NCI-H82 (cell line): ENCODE measurements at regions not wholly inside any gene's neighbourhood (a gene's known extent, or its start where the extent isn't known, plus 50 kb on each side); places are given as distances from the start of the nearest gene placed in this dataset.
"Not testable (repeated sequence)": the region's sequence is repeated elsewhere in the genome, so short reads cannot be mapped to it uniquely, and the experiment has no call there.

ENCODE experiments used
- DNase-seq: peaks from one replicate; lab custom pipeline; 2025; lab: John Stamatoyannopoulos, UW

DNA sequence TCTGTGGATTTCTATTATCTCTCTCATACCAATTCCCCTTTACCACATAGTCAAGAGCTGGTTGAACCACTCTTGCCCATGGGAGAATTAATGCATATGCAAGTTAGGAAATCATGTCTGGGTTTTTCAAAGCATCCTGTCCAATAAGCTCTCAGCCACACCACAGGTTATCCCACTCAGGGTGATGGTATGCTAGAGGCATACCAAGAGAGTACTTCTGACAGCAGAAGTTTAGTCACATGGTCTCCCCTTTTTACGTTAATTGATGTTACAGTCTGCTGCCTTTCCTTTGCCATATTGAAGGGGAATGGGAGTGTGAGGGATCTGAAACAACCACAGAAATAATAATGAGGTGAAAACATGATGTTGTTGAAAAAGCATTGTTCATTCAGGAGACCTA lies 135.8 kb upstream of the PBX1 start:
- no peak for DNase-seq

DNA sequence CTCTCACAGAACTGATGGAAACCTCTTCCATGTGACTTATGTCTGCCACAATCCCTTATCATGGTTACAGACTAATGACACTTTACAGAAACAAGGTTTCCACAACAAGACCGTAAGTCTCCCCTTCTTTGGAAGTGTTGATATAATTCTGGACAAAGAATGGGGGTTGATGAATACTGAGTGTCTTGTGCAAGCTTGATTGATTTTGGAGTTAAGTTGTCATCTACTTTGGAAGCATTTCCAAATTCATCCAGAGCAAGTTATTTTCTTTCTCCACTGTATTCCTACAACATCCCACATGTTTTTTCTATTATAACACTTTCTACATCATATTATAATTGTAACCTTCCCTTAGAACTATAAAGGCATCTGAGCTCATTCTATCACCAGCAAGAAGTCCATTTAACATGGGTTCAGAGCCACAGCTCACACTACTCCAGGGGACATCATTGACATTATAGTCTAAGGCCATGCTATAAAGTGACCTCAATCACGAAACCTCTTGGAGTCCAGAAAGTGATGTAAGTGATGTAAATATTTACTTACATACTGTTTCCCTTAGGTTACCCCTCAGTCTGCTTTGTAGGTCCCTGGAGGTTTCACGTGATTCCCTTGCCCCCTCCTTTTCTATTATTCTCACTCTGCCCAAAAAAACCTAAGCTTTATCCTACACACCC lies 125.7 kb upstream of the PBX1 start:
- no peak for DNase-seq

DNA sequence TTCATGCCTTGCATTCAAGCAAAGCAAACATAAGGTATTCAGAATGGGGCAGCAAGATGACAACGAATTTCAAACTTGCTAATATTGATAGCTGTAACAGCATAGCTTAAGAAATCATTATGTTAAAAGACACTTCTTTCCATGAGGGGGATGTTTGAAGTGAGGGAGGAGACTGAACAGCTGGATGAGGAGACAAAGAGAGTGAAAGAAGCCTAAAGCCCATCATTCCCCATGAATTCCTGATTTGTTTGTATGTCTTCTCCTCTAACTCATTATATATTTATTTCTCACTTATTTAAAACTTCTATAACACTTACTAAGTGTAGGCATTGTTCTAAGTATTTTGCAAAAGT lies 125.2 kb upstream of the PBX1 start:
- DNase-seq = no peak

DNA sequence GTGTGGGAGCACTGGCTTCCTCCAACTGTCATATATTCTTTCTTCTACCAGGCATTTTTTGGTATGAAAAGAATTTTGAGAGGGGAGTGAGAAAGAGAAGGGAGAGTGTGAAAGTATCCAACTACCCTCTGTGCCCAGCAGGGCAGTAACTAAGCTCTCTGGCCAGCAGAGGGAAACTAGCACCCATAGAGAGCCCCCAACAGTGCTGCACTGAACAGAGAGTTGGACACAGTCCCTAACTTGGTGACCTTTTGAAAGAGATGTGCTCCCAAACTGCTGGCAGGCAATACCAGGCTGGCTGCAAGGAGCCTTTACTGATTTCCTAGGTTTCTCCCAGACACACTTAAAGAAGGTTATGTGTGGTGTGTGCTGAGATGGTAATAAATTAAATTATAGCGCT lies 118.8 kb upstream of the PBX1 start:
- peak; percentile 46 for DNase-seq

DNA sequence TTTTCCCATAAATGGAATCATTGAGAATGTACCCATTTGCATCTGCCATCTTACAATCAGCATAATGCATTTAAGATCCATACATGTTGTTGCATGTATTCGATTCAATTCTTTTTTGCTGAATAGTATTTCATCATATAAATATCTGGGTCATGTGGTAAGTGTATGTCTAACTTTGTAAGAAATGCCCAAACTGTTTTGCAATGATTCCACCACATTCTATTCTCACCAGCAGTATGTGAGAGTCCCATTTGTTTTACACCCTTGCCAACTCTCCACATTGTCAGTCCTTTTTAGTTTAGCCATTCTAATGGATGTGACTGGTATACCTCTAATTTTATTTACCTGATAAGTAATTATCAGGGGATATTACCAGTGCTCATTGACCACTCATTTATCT lies 115.8 kb upstream of the PBX1 start:
- DNase-seq = no peak

DNA sequence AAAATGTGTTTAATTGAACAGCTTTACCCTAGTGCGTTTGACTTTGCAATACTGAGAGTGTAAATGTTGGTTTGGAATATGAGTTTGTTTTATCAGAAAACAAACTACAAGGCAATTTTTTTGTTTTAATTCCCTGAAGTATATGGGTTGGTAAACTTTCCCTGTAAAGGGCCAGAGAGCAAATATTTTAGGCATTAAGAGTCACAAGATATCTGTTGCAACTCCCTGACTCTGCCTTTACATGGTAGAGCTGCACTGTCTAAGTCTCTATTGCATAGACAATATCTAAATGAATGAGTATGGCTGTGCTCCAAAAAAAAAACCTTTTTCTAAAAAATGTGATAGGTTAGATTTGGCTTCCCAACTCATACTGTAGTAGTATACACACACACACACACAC lies 115.1 kb upstream of the PBX1 start:
- DNase-seq = no peak

DNA sequence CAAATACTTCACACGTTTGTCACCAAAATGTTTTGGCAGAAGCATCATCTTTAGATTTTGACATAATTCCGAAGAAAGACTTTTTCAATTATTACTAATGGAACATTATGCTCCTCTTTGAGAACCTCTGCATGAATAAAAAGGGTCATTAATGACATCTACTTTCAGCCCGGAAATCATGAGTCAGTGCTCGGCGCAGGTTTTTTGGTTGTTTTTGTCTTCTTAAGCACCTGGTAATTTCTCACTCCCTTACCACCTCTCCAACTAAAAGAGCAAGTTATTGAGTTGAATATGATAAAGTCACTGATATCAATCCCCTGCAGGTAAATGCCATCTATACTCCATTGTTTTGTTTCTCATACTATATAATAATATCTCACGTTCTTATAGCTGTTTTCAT lies 113.0 kb upstream of the PBX1 start:
- no peak for DNase-seq

DNA sequence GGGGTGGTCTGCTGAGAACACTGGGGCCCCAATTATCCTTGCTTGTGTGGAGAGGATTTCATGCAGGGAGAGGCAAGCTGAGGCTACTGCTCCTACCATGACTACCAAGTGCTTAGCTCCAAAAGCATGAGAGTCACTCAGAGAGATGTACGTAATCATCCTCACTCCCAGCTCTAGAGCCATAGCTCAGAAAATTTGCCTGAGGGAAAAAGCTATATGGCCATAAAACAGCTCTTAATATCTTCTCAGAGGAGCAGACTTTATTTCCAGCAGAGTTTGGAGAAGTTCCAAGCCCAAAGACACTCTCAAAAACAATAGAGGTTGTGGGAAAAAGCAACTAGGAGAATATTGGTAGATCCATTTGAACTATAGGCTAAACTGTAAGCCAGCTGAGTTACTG lies 106.4 kb upstream of the PBX1 start:
- no peak for DNase-seq

DNA sequence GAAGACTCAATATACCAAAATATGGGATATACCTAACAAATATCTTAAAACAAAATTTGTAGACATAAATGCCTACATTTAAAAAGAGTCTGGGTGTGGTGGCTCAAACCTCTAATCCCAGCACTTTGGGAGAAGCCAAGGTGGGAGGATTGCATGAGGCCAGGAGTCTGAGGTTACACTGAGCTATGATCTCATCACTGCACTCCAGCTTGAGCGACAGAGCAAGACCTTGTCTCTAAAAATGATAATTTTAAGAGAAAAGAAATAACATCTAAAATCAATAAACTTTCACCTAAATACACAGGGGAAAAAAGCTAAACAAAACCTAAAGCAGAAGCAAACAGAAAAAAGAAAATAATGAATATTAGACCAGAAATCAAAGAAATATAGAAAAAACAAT lies 102.7 kb upstream of the PBX1 start:
- no peak for DNase-seq

DNA sequence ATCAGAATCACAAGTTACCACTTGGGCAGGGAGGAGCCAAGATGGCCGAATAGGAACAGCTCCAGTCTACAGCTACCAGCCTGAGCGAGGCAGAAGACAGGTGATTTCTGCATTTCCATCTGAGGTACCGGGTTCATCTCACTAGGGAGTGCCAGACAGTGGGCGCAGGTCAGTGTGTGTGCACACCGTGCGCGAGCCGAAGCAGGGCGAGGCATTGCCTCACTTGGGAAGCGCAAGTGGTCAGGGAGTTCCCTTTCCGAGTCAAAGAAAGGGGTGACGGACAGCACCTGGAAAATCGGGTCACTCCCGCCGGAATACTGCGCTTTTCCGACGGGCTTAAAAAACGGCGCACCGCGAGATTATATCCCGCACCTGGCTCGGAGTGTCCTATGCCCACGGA lies 99.8 kb upstream of the PBX1 start:
- not testable (repeated sequence) for DNase-seq

DNA sequence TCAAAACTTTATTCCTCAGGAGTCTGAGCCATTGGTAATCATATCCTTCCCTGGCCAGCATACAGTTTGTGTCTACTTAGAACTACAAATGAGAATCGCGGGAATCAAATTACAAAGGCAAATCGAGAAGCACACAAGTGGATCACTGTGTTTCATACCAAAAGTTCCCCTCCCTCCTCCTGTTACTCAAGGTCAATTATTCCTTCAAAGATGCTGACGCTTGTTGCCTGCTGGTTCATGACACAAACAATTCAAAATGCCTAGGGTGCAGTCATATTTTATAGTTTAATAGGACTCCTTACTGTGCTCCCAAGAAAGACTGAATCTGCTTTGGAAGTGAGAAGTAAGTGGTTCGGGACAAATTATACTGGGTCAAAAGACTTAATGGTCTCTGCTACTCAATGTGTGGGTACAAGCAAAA lies 93.0 kb upstream of the PBX1 start:
- DNase-seq = no peak

DNA sequence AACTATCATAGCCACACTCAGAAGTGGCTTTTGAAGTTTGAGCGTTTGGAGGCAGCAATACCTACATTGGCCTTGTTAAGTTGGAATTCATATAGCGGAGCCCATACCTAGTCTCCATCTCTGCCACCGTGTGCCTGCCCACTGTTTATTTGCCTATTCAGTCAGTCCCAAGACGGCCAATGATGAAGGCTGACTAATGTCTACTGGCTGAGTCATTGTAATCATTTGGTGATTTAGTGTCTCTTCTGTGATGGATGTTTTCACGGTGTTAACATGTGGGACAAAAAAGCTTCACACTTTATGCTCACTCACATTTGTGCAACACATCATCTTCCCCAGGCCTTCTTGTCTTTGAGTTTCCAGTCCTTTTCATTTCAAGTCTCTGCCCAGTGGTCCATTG lies 92.6 kb upstream of the PBX1 start:
- no peak for DNase-seq

DNA sequence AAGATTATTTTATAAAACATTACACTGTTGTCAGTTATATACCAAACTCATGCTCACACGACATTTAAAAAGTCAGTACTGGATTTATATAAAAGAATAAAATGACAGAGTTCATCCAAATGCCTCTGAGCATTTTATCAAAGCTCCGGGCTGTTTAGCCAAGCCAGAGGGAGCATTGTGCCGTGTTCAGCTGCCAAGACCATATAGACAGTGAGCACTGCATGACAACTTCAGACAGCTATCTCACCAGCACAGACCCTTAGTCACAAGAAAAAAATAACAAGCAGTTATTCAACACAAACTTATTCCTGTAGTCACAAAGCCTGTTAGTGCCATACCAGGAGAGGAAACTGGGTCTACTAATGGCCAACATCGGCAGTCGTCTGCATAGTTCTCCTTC lies 88.0 kb upstream of the PBX1 start:
- DNase-seq = no peak

DNA sequence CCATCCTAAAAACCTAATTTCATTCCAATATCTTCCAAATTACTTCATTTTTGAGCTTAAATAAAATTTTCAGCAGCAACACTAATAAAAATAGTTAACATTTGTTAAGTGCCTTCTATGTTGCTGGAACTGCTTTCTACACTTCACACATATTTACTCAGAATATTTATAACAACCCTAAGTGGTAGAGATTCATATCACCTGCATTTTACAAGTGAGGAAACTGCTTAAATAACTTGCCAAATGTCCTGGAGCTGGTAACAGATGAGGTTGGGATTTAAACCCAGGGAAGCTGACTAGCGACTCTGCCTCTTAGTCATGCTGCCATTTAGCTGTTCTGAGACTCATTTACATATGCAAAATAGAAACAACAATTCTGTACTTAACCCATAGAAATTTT lies 86.1 kb upstream of the PBX1 start:
- DNase-seq = no peak

DNA sequence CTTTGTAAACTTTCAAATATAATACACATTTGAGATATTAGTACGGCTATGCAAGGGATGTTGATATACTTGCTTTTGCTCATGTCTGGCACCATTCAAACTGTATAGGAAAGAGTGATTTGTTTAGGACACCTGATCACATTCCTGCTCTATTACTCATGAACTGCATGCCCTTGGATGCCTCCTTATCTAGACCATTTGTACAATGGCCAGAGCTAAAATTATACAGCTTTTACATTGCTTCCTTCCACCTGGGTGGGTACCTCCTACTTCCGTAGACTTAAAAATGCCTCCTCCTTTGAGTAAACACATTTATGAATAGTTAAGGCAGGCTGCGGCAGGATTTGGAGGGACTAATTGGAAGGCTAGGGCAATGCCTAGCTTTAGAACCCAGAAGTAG lies 85.4 kb upstream of the PBX1 start:
- DNase-seq = no peak

DNA sequence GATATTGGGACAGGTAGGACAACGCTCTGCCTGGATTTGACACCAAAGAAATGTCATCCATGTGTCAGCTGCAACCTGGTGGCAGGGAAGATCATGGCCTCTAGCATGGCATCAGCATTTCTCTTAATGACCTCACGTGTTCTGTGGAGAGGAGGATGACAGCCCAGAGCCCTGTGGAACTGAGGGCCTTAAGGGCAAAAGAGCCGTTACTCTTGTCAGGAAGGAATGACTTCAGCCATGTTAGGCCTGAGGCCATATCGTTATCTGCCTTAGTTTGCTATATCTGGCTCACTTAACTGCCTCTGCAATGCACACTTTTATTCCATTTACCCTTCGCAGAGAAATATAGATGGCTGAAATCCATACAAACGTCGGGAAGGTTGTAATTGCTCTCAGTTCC lies 83.2 kb upstream of the PBX1 start:
- DNase-seq = no peak

DNA sequence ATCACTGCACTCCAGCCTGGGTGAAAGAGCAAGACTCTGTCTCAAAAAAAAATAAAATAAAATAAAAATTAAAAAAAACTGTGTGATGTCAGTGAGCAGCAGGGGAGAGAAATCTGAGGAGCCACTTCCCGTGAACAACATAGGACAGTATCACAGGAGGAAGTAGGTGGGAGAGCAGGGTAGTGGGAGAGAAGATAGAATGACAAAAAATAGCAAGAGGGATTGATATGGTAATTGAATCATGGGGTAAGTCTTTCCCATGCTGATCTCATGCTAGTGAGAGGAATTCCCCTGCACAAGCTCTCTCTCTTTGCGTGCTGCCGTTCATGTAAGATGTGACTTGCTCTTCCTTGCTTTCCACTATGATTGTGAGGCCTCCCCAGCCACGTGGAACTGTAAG lies 81.6 kb upstream of the PBX1 start:
- no peak for DNase-seq

DNA sequence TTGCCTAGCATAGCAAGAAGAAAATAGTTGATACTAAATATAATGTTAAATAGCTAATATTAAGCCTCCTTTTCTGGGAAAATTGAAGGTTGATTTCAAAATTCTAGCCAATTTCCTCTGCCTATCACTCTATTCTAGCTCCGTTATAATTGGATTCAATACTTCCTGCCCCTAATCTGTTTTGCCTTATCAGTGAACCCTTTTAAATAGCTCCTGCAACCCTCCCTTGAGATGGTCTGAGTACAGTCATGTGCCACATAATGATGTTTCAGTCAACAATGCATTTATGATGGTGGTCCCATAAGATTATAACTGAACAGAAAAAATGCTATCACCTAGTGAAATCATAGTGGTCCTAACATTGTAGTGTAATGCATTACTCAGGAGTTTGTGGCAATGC lies 79.7 kb upstream of the PBX1 start:
- peak; percentile 75 for DNase-seq

DNA sequence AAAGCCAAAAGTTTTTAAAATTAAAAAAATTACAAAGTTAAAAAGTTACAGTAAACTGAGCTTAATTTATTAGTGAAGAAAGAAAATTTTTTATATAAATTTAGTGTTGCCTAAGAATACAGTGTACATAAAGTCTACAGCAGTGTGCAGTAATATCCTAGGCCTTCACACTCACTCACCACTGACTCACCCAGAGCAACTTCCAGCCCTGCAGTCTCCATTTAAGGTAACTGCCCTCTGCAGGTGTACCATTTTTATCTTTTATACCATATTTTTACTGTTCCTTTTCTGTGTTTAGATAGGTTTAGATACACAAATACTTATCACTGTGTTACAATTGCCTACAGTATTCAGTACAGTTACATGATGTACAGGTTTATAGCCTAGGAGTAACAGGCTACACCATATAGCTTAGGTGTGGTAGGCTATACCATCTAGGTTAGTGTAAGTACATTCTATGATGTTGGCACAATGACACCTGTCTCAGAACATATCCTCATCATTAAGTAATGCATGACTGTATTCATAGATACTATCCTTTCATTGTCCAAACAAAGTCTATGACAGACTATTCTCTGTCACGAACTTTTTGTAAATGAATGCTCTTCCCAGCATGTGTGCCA lies 78.6 kb upstream of the PBX1 start:
- DNase-seq = no peak

DNA sequence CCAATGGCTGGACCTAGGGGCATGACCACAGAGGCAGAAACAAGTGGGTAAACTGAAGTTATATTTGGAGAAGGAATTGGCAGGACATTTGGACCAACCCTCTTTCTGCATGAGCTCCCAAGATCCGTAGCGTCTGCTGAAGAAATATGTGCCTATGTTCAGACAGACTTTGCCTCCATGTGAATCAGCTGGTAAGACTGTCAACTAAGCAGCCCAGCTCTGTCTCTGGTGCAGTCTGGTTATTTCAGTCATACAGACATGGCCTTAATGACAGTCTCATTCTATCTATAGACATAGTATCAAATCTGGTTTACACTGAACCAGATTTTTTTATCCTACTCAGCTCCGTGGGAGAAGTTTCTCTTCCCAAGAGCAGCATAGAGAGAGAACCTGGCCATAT lies 63.1 kb upstream of the PBX1 start:
- peak; percentile 16 for DNase-seq

DNA sequence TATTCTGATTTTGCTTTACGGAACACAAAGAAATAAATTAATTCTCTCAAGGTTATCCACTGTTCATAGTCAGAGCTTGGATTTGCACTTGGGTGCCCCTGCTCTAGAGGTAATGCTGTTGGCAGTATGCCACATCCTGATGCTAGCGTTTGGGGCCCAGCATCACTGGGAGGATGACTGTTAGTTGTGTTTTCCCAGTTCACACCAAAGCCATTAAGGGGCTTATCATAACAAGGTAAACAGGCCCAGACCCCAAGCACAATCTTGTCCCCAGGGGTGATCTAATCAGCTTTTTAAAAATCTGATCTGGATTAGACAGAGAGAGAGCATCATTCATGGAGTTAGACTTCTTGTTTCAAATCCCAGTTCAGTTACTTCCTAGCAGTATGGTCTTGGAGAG lies 60.2 kb upstream of the PBX1 start:
- DNase-seq = peak; percentile 99

DNA sequence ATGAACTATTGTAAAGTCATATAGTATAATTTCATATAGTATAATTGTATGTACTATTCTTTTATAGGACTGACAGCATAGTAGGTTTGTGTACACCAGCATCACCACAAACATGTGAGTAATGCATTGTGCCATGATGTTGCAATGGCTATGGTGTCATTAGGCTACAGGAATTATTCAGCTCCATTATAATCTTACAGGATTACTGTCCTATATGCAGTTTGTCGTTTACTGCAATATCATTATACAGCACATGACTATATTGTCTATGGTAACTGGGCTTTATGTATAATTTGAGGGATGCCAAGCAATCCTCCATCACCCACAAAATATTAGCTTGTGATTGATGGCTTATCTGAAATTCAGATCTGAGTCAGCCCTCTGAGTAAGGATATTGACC lies 54.2 kb upstream of the PBX1 start:
- no peak for DNase-seq
